ENCODE measurements at regions not wholly inside any gene's neighbourhood (a gene's known extent, or its start where the extent isn't known, plus 50 kb on each side); places are given as distances from the start of the nearest gene placed in this dataset.
"Not testable (repeated sequence)": the region's sequence is repeated elsewhere in the genome, so short reads cannot be mapped to it uniquely, and the experiment has no call there.

GRCh38 chr5:27125856-27126255, 87.5 kb upstream of the CDH9 start:
- DNase-seq = no peak

GRCh38 chr5:27124590-27124989, 86.2 kb upstream of the CDH9 start:
- no peak for DNase-seq

- not testable (repeated sequence) for DNase-seq
Measured at GRCh38 chr5:27119736-27120321, 81.4 kb upstream of the CDH9 start.

- no peak for DNase-seq
Measured at GRCh38 chr5:27103486-27103885, 65.1 kb upstream of the CDH9 start.

GRCh38 chr5:27095761-27096160, 57.4 kb upstream of the CDH9 start:
- DNase-seq = not testable (repeated sequence)

- no peak for DNase-seq
Measured at GRCh38 chr5:27093279-27093678, 54.9 kb upstream of the CDH9 start.

- DNase-seq = no peak
Measured at GRCh38 chr5:27091858-27092257, 53.5 kb upstream of the CDH9 start.

GRCh38 chr5:27088822-27089221, 50.4 kb upstream of the CDH9 start:
- not testable (repeated sequence) for DNase-seq
